ENCODE measurements at regions not wholly inside any gene's neighbourhood (a gene's known extent, or its start where the extent isn't known, plus 50 kb on each side); places are given as distances from the start of the nearest gene placed in this dataset.

DNA sequence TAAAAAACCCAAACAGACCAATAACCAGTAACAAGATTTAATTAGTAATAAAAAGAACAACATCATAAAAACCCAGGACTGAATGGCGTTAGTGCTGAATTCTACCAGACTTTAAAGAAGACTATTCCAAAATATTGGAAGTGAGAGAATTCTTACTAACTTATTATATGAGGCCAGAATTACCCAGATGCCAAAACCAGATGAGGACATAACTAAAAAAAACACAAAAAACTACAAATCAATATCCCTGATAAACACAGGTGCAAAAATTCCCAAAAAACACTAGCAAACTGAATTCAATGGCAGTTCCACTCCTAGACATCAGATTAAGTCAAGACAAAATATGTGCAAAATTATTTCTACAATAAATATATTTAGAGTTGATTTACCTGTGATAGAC is 400.1 kb upstream of the PABPC4L start:
- Histone ChIP-seq H4K20me1 (replicated peaks; ENCODE audit: control insufficient read depth, extremely low read depth, insufficient read depth, low read length) (no peaks in the 10 kb centered on the region), H3K9ac (replicated peaks; ENCODE audit: extremely low read depth, insufficient read depth, low read length) (no peak overlapping the region), H2AFZ (ENCODE audit: low read depth, low read length) (no peak overlapping the region), H3K4me2 (ENCODE audit: insufficient read depth, low read length) (no peak overlapping the region), H3K27me3 (ENCODE audit: control insufficient read depth in 2 of 2, insufficient read depth in 2 of 2, low read length in 2 of 2) (no peaks in the 10 kb centered on the region), H3K4me3 (replicated peaks in 1 of 3; ENCODE audit: insufficient read depth in 1 of 3, low read depth in 1 of 3, low read length in 3 of 3) (no peak overlapping the region), H3K9me3 (replicated peaks; ENCODE audit: control insufficient read depth, insufficient read depth, low read length) (no peaks in the 10 kb centered on the region), H3K79me2 (ENCODE audit: control insufficient read depth, insufficient read depth, low read length) (no peaks in the 10 kb centered on the region), H3K4me1 (ENCODE audit: control insufficient read depth, extremely low read depth, insufficient read depth, low read length) (no peaks in the 10 kb centered on the region), H3K9me1 (replicated peaks; ENCODE audit: control insufficient read depth, extremely low read depth, insufficient read depth, low read length) (no peaks in the 10 kb centered on the region), H3K36me3 (ENCODE audit: control insufficient read depth in 2 of 2, extremely low read depth in 1 of 2, insufficient read depth in 2 of 2, low read length in 2 of 2) (no peaks in the 10 kb centered on the region), H3K27ac (ENCODE audit: insufficient read depth, low read depth, low read length) (no peak overlapping the region)
- FAIRE-seq (no peak), DNase-seq (ENCODE audit: low read depth, low spot score) (no peak)
- ChIA-PET CTCF (no interaction called here), POLR2A (no interaction called here)
- BruUV-seq (replicated peaks), result no TSS peak
- intact Hi-C loops (cut with micrococcal nuclease), result no loop called here
- dilution Hi-C loops (cut with MboI; ENCODE audit: extremely low pct_ligation_motif_present, low sequenced_read_pairs), result no loop called here
- TF ChIP-seq GATA2 (IDR thresholded peaks at IDR 0.05; ENCODE audit: insufficient read depth, insufficient read length, low read depth, low read length) (no peak), EZH2 (IDR thresholded peaks at IDR 0.05; ENCODE audit: borderline replicate concordance, low read depth, low read length, severe bottlenecking) (no peak), POLR2AphosphoS5 (IDR thresholded peaks at IDR 0.05; ENCODE audit: insufficient read depth, low read depth, low read length) (no peak), POLR2A (IDR thresholded peaks at IDR 0.05; ENCODE audit: low read depth, low read length) (no peak), FOS (IDR thresholded peaks at IDR 0.05; ENCODE audit: borderline replicate concordance, insufficient read depth, low read length) (no peak), MYC (IDR thresholded peaks at IDR 0.05; ENCODE audit: low read depth, low read length) (no peak), JUN (IDR thresholded peaks at IDR 0.05; ENCODE audit: borderline replicate concordance, insufficient read depth, insufficient read length, low read depth) (no peak)
- TF ChIP-seq, protein P1, sequence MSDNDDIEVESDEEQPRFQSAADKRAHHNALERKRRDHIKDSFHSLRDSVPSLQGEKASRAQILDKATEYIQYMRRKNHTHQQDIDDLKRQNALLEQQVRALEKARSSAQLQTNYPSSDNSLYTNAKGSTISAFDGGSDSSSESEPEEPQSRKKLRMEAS (IDR thresholded peaks at IDR 0.05; ENCODE audit: insufficient read depth, insufficient read length), result no peak
- TF ChIP-seq, protein P2, sequence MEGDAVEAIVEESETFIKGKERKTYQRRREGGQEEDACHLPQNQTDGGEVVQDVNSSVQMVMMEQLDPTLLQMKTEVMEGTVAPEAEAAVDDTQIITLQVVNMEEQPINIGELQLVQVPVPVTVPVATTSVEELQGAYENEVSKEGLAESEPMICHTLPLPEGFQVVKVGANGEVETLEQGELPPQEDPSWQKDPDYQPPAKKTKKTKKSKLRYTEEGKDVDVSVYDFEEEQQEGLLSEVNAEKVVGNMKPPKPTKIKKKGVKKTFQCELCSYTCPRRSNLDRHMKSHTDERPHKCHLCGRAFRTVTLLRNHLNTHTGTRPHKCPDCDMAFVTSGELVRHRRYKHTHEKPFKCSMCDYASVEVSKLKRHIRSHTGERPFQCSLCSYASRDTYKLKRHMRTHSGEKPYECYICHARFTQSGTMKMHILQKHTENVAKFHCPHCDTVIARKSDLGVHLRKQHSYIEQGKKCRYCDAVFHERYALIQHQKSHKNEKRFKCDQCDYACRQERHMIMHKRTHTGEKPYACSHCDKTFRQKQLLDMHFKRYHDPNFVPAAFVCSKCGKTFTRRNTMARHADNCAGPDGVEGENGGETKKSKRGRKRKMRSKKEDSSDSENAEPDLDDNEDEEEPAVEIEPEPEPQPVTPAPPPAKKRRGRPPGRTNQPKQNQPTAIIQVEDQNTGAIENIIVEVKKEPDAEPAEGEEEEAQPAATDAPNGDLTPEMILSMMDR (IDR thresholded peaks at IDR 0.05; ENCODE audit: extremely low read depth in 1 of 2, insufficient read depth in 1 of 2, low read depth in 1 of 2, low read length in 2 of 2), result no peak
